ENCODE measurements at regions not wholly inside any gene's neighbourhood (a gene's known extent, or its start where the extent isn't known, plus 50 kb on each side); places are given as distances from the start of the nearest gene placed in this dataset.

DNA sequence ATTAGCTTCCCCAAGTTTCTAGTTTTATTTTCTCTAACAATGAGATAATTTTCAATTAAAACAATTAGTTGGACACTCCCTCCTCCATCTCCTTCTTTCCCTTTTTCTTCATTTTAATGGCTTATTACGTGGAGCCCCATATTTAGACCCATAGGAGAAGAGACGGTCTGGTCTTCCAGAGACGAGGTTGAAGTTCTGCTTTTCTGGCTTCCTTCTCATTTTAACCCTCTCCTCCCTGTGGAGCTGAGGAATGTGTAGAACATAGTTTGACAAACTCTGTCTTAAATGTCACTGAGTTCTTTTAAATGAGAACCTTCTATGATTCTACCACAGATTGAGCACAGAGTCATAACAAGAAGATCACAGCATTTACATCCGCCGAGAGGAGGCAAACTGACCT lies 86.8 kb downstream of the EDNRB start:
- TF ChIP-seq, protein P1, sequence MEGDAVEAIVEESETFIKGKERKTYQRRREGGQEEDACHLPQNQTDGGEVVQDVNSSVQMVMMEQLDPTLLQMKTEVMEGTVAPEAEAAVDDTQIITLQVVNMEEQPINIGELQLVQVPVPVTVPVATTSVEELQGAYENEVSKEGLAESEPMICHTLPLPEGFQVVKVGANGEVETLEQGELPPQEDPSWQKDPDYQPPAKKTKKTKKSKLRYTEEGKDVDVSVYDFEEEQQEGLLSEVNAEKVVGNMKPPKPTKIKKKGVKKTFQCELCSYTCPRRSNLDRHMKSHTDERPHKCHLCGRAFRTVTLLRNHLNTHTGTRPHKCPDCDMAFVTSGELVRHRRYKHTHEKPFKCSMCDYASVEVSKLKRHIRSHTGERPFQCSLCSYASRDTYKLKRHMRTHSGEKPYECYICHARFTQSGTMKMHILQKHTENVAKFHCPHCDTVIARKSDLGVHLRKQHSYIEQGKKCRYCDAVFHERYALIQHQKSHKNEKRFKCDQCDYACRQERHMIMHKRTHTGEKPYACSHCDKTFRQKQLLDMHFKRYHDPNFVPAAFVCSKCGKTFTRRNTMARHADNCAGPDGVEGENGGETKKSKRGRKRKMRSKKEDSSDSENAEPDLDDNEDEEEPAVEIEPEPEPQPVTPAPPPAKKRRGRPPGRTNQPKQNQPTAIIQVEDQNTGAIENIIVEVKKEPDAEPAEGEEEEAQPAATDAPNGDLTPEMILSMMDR (IDR thresholded peaks at IDR 0.05), result no peak
- TF ChIP-seq POLR2A (IDR thresholded peaks at IDR 0.05), result no peak

All from testis (tissue), 2 donors.